ENCODE measurements at regions not wholly inside any gene's neighbourhood (a gene's known extent, or its start where the extent isn't known, plus 50 kb on each side); places are given as distances from the start of the nearest gene placed in this dataset.

GRCh38 chr3:34357461-34357860 is 559.0 kb downstream of the PDCD6IP start:
- TF ChIP-seq CTCF (IDR thresholded peaks at IDR 0.05) (no peak), POLR2A (IDR thresholded peaks at IDR 0.05) (no peak)

Data from lower leg skin (tissue), 3 donors.